Loucy (cell line): ENCODE measurements at regions not wholly inside any gene's neighbourhood (a gene's known extent, or its start where the extent isn't known, plus 50 kb on each side); places are given as distances from the start of the nearest gene placed in this dataset.

Experiments used
- H2AFZ ChIP-seq: fragments of 200-600 bp; sonication (generic); 2 replicates; pipeline ENCODE4 v1.6.0; 2016; ENCODE audit warnings: antibody characterized with exemption, mild to moderate bottlenecking, low read length, moderate library complexity
- H3F3A ChIP-seq: fragments of 200-600 bp; 2 replicates; pipeline ENCODE4 v1.6.0; 2016; ENCODE audit warnings: antibody characterized with exemption, low read depth, mild to moderate bottlenecking
- H3K27me3 ChIP-seq: fragments of 200-600 bp; sonication (generic); 2 replicates; pipeline ENCODE4 v1.6.1; 2014; ENCODE audit warnings: low read length, mild to moderate bottlenecking; ENCODE audit not compliant: insufficient read depth, poor library complexity, severe bottlenecking
- H3K36me3 ChIP-seq: fragments of 200-600 bp; sonication (generic); 2 replicates; pipeline ENCODE4 v1.6.1; 2016; ENCODE audit warnings: low read length; ENCODE audit not compliant: insufficient read depth
- H3K4me1 ChIP-seq: fragments of 200-600 bp; sonication (generic); 2 replicates; pipeline ENCODE4 v1.5.1; 2014; ENCODE audit warnings: low read length, mild to moderate bottlenecking; ENCODE audit not compliant: insufficient read depth, poor library complexity, severe bottlenecking
- H3K4me2 ChIP-seq: fragments of 200-600 bp; sonication (generic); 2 replicates; pipeline ENCODE4 v1.6.0; 2014; ENCODE audit warnings: antibody characterized with exemption, low read length, low read depth, mild to moderate bottlenecking; ENCODE audit not compliant: poor library complexity, severe bottlenecking
- H3K4me3 ChIP-seq: fragments of 200-600 bp; sonication (generic); 2 replicates; pipeline ENCODE4 v1.5.1; 2014; ENCODE audit warnings: low read length, mild to moderate bottlenecking, mixed read lengths; ENCODE audit not compliant: poor library complexity, severe bottlenecking
- H3K79me2 ChIP-seq: fragments of 200-600 bp; sonication (generic); 2 replicates; pipeline ENCODE4 v1.6.1; 2014; ENCODE audit warnings: low read length; ENCODE audit not compliant: insufficient read depth
- H3K9ac ChIP-seq: fragments of 200-600 bp; sonication (generic); 2 replicates; pipeline ENCODE4 v1.6.0; 2014; ENCODE audit warnings: mild to moderate bottlenecking, low read depth, low read length, moderate library complexity; ENCODE audit not compliant: poor library complexity, severe bottlenecking
- H3K9me2 ChIP-seq: fragments of 200-600 bp; sonication (generic); replicated peaks from 2 replicates; pipeline ENCODE4 v1.6.1; 2016; ENCODE audit warnings: low read depth, low read length, mixed read lengths
- H3K9me3 ChIP-seq: fragments of 200-600 bp; sonication (generic); 2 replicates; pipeline ENCODE4 v1.6.1; 2014; ENCODE audit warnings: mild to moderate bottlenecking, antibody characterized with exemption, low read length, low read depth; ENCODE audit not compliant: insufficient read depth
- H4K20me1 ChIP-seq: fragments of 200-600 bp; sonication (generic); 2 replicates; pipeline ENCODE4 v1.6.0; 2014; ENCODE audit warnings: antibody characterized with exemption, low read length, mild to moderate bottlenecking; ENCODE audit not compliant: insufficient read depth, poor library complexity, severe bottlenecking
- EZH2phosphoT487 ChIP-seq: fragments of 200-600 bp; IDR thresholded peaks from 2 replicates; pipeline ENCODE4 v1.6.1; 2018; ENCODE audit warnings: antibody characterized with exemption, mild to moderate bottlenecking, moderate library complexity, borderline replicate concordance
- TF ChIP-seq, protein P1 (sequence below): fragments of 200-600 bp; sonication (generic); conservative IDR thresholded peaks from 2 replicates; pipeline ENCODE4 v1.5.1; 2014; ENCODE audit warnings: mild to moderate bottlenecking, antibody characterized with exemption, low read length

DNA sequence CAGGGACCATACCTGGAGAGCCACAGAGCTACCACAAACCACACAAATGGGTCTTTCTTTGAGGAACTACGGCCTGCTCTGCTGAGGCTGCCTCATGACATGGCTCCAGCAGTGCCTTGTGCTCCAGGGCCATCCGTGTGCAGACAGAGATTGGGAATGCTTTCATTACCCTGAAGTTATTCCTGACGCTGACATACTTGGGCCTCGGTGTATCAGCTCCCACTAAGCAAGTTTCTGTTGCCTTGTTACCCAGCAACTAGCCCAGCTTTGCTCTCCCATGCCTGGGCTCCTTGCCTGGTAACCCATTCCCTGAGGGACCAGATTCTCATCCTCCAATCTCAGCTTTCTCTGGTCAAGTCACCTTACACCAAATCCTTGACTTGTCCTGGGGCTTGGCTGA lies 80.3 kb upstream of the FZD7 start:
- Histone ChIP-seq H3K79me2 (no peaks in the 10 kb centered on the region), H3F3A (no peaks in the 10 kb centered on the region), H3K4me1 (no peaks in the 10 kb centered on the region), H3K4me2 (no peak overlapping the region), H3K4me3 (no peak overlapping the region), H3K9me3 (no peaks in the 10 kb centered on the region), H4K20me1 (no peaks in the 10 kb centered on the region), H3K27me3 (no peaks in the 10 kb centered on the region), H3K36me3 (no peaks in the 10 kb centered on the region), H3K9me2 (no peaks in the 10 kb centered on the region), H2AFZ (no peak overlapping the region), H3K9ac (no peak overlapping the region)
- TF ChIP-seq EZH2phosphoT487, result no peak
- TF ChIP-seq, protein P1, sequence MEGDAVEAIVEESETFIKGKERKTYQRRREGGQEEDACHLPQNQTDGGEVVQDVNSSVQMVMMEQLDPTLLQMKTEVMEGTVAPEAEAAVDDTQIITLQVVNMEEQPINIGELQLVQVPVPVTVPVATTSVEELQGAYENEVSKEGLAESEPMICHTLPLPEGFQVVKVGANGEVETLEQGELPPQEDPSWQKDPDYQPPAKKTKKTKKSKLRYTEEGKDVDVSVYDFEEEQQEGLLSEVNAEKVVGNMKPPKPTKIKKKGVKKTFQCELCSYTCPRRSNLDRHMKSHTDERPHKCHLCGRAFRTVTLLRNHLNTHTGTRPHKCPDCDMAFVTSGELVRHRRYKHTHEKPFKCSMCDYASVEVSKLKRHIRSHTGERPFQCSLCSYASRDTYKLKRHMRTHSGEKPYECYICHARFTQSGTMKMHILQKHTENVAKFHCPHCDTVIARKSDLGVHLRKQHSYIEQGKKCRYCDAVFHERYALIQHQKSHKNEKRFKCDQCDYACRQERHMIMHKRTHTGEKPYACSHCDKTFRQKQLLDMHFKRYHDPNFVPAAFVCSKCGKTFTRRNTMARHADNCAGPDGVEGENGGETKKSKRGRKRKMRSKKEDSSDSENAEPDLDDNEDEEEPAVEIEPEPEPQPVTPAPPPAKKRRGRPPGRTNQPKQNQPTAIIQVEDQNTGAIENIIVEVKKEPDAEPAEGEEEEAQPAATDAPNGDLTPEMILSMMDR, result no peak

DNA sequence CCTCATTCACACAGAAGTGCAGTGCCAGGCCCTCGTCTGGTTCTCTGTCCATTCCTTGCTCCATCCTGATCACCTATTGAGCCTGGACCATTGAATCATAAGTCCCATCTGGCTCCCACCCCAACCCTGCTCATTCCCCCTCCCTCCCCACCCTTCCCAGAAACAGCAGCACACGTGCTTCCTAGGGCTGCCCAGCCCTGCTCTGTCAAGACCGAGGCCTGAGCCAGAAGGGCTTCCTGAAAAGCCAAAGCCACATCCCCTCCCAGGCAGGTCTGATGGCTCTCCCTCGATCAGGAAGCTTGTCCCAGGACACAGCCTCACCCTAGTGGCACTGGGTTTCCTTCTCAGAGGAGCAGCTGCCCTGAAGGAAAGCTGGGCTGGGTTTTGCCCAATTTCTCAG lies 79.8 kb upstream of the FZD7 start:
- Histone ChIP-seq H3K79me2 (no peaks in the 10 kb centered on the region), H3F3A (no peaks in the 10 kb centered on the region), H2AFZ (no peak overlapping the region), H4K20me1 (no peaks in the 10 kb centered on the region), H3K4me1 (no peaks in the 10 kb centered on the region), H3K4me3 (no peak overlapping the region), H3K36me3 (no peaks in the 10 kb centered on the region), H3K27me3 (no peaks in the 10 kb centered on the region), H3K9me2 (no peaks in the 10 kb centered on the region), H3K9ac (no peak overlapping the region), H3K9me3 (no peaks in the 10 kb centered on the region), H3K4me2 (no peak overlapping the region)
- TF ChIP-seq EZH2phosphoT487, result no peak
- TF ChIP-seq, protein P1, result no peak

DNA sequence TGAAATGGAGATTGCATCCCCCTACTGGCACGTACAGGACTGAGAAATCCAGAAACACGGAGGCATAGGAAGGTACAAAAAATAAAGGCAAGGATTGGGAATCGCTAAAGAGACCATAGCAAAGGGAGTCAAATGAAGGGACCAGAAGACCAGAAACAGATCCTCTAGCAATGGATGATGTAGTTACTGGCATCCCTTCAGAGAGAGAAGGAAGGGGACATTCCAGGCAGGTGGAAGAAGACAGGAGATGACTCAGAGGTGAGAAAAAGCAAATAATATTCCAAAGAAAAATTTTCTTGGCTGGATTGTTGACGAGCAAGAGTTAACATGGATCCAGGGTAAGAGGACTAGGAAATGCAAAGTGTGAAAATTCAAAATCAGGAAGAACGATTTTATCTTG lies 78.4 kb upstream of the FZD7 start:
- Histone ChIP-seq H3F3A (no peaks in the 10 kb centered on the region), H3K27me3 (no peaks in the 10 kb centered on the region)

More for the DNA sequence above, 78.4 kb upstream of the FZD7 start:
- Histone ChIP-seq H3K4me2 (no peak overlapping the region), H3K9me3 (no peaks in the 10 kb centered on the region), H4K20me1 (no peaks in the 10 kb centered on the region), H3K4me1 (no peaks in the 10 kb centered on the region), H3K79me2 (no peaks in the 10 kb centered on the region), H3K36me3 (no peaks in the 10 kb centered on the region), H3K4me3 (no peak overlapping the region), H3K9ac (no peak overlapping the region), H2AFZ (no peak overlapping the region), H3K9me2 (no peaks in the 10 kb centered on the region)
- no peak for TF ChIP-seq EZH2phosphoT487
- TF ChIP-seq, protein P1, result no peak
